ENCODE measurements at regions not wholly inside any gene's neighbourhood (a gene's known extent, or its start where the extent isn't known, plus 50 kb on each side); places are given as distances from the start of the nearest gene placed in this dataset.

DNA sequence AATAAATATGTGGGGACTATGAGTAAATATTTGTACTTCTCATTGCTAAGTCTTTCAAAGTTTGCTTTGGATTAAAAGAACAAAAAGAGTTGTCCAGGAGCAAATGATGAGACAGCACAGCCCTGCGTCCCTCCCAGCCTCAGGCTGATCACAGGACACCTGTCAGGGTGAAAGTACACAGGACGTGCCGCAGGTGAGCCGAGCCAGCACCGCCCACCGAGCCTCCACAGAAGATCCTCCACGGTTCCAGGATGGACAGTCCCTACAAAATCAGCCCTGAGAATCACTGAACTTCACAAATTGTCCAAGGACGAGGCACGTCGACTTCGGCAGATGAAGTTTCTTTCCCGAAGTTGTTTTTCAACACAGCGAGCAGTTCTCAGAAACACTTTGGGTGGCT is 661.5 kb downstream of the BRD1 start:
- no peak for DNase-seq

- no peak for DNase-seq
Observed at GRCh38 chr22:49164773-49165320, 662.8 kb downstream of the BRD1 start.

- DNase-seq = no peak
Observed at GRCh38 chr22:49163960-49164690, 663.5 kb downstream of the BRD1 start.

- DNase-seq = no peak
Observed at GRCh38 chr22:49163258-49163959, 664.3 kb downstream of the BRD1 start.

- DNase-seq = no peak
Observed at GRCh38 chr22:49162841-49163240, 664.8 kb downstream of the BRD1 start.

- DNase-seq = no peak
Observed at GRCh38 chr22:49161002-49161850, 666.4 kb downstream of the BRD1 start.

GRCh38 chr22:49160261-49161001 is 667.2 kb downstream of the BRD1 start:
- no peak for DNase-seq

- no peak for DNase-seq
Observed at GRCh38 chr22:49159711-49160110, 668.0 kb downstream of the BRD1 start.

DNA sequence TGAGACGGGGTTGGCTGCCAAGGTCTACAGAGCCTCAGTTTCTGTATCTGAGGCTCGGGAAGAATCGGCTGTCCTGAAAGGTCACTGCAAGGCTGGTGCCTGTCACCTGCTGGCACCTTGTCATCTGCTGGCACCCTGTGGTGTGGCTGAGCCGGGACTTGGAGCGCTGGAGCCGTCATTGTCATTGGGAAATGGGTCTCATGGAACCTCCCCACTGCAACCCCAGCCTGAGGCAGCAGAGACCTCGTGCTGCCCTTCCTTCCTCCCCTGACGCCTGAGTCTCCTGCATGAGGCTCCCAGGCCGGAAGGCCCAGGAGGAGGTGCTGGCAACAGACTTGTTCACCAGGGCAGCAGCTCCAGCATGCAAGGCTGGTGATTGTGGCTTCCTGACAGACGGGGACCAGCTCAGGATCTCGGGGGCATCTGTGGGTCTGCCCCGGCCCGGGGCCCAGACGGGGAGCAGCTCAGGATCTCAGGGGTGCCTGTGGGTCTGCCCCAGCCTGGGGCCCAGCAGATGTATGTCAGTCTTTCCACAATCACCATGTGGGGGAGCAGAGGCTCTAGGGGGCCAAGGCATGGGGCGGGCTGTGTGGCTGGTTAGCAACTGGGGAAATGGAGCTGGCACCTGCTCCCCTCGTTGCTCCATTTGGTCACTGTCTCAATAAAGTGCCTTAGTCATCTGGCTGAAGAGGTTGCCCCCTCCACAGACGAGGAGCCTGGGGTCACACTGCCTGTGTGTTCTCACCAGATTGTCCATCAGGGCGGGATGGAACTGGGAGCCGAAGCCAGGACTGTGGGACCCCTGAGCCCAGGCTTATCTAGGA is 668.7 kb downstream of the BRD1 start:
- DNase-seq = no peak

- no peak for DNase-seq
Observed at GRCh38 chr22:49157529-49158339, 669.9 kb downstream of the BRD1 start.

- no peak for DNase-seq
Observed at GRCh38 chr22:49156662-49157285, 670.9 kb downstream of the BRD1 start.

- no peak for DNase-seq
Observed at GRCh38 chr22:49155770-49156580, 671.7 kb downstream of the BRD1 start.

DNA sequence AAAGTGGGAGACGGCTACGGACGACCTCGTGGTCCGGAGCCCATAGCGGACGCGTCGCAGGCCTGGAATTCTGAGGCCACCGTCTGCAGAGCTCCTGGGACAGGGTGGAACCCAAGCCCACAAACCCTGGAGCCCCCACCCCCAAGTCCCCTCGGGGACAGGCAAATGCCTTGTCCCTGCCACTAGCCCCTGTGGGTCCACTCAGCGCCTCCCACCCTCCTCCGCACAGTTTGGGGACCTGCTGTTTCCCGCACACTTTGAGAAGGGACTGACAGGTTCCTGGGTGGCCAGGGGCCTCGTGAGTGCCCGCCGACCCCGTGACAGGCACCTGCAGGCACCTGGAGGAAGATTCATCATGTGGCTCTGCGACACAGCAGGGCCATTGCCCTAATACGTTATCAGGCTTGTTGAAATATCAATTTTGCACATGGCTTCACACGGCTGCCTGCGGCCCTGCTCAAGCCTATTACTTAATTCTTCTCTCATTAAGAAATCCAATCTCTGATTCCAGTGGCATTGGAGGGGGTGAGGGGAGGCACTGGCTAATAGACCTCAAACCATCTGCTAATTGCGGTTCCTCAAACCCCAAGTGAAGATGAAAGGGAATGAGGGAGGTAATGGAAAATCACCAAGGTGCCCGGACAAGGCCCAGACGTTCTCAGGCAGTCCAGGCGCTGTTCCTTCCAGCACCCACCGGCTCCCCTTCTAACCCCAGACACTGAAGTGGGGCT is 672.5 kb downstream of the BRD1 start:
- no peak for DNase-seq

DNA sequence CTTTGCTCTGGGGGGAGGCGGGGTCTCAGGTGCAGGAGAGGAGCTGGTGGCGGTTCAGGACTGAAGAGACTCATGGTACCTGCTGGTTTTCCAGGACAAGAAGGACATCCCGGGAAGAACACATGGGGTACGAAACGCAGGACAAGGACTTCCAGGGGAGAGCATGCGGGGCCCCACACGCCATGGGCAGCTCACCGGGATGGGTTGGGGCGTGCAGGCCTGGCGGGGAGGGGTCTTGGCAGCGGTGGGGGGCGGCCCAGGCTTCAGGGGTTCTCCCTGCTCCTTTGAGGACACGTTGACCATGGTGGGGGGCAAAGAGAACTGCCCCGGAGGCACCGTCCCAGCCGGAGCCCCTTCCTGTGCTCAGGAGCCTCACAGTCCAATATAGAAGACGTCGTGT is 673.2 kb downstream of the BRD1 start:
- DNase-seq = no peak

DNA sequence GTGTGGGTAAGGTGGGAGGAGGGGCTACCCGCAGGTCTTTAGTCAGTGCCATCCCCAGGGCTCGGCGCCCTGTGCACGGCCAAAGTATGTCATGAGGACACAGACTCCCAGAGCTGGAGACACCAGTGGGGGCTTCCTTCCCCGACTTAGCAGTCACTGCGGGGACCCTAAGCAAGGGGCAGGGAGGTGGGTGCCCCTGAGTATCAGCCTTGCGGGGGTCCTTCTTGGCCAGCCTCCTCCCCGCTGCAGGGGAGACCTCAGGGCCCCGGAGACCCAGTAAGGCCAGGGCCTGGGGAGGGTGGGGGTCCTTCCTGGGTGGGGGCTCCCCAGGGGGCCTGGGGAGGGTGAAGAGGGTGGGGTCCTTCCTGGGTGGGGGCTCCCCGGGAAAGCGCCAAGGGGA is 673.8 kb downstream of the BRD1 start:
- DNase-seq = no peak

GRCh38 chr22:49152939-49153770 is 674.5 kb downstream of the BRD1 start:
- DNase-seq = no peak
